Fibroblast of skin of right quadriceps (primary cell): ENCODE measurements at regions not wholly inside any gene's neighbourhood (a gene's known extent, or its start where the extent isn't known, plus 50 kb on each side); places are given as distances from the start of the nearest gene placed in this dataset.
"Not testable (repeated sequence)": the region's sequence is repeated elsewhere in the genome, so short reads cannot be mapped to it uniquely, and the experiment has no call there.

ENCODE experiments used
- DNase-seq: peaks from one replicate; pipeline ENCODE4 v3.0.0-alpha.2; 2013

GRCh38 chr18:5830902-5831301, 64.4 kb downstream of the TMEM200C start:
- not testable (repeated sequence) for DNase-seq

DNA sequence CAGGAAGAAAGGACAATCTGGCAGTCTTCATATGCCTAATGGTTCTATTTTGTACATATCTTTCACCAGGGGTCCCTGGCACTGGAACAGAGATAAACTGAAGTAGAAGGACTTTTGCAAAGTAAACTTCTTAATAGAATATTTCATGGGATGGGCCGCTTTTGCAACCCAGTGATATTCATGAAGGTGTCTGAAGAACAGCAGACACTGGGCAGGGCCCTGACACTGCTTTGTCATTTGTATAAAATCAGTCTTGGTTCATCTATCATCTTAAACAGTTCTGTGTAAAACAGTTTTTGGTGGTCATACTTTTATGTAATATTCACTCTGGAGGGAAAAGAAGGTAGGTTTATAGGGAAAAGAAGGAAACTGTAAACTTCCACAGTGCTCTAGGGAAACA, 66.4 kb downstream of the TMEM200C start:
- no peak for DNase-seq

DNA sequence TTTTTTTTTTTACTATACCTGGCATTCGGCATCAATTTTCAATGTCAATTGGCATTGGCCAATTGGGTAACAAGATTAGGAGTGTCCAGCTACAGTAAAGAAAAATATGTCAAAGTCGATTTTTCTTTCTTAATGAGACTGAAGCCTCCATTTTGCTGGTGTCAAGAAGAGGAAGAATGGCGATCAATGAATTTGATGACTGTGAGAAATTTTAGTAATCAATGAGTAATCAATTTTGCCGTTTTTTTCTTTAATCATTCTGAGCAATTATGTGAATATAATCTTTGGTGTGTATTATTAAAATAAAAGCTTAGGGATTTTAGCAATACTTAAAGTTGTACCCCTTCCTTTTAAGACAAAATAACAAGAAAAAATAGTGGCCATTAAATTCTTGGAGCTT, 69.7 kb downstream of the TMEM200C start:
- no peak for DNase-seq

- no peak for DNase-seq
Observed at GRCh38 chr18:5824370-5824984, 70.8 kb downstream of the TMEM200C start.

DNA sequence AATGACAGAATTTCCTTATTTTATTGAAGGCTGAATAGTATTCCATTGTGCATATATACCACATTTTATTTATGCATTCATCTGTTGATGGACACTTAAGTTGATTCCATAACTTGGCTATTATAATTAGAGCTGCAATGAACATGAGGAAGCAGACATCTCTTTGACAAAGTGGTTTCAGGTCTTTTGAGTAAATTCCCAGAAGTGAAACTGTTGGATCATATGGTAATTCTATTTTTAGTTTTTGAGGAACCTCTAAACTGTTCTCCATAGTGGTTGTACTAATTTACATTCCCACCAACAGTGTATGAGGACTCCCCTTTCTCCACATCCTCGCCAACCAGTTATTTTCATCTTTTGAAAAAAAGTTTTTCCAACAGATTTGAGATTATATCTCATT, 77.5 kb downstream of the TMEM200C start:
- no peak for DNase-seq

GRCh38 chr18:5806860-5807259, 88.5 kb downstream of the TMEM200C start:
- DNase-seq: no peak

- no peak for DNase-seq
Observed at GRCh38 chr18:5787936-5788335, 107.4 kb downstream of the TMEM200C start.

DNA sequence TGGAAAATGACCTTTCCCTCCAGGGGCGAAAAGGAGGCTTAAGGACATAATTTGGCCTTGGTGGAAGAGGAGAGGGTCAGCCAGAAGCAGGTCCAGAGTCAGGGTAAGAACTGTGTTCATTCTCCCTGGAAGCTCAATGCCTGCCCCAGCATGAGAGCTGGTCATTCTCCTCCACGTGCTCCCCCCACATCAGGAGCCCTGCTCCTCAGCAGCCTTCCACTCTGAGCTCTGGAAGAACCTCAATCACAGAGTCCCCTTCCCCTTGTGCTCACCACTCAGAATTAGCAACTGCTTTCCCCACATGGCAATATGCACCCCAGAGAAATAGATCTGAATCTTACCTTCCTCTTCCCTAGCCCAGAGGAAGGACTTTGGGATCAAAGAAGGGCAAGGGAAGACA, 115.4 kb downstream of the TMEM200C start:
- no peak for DNase-seq

DNA sequence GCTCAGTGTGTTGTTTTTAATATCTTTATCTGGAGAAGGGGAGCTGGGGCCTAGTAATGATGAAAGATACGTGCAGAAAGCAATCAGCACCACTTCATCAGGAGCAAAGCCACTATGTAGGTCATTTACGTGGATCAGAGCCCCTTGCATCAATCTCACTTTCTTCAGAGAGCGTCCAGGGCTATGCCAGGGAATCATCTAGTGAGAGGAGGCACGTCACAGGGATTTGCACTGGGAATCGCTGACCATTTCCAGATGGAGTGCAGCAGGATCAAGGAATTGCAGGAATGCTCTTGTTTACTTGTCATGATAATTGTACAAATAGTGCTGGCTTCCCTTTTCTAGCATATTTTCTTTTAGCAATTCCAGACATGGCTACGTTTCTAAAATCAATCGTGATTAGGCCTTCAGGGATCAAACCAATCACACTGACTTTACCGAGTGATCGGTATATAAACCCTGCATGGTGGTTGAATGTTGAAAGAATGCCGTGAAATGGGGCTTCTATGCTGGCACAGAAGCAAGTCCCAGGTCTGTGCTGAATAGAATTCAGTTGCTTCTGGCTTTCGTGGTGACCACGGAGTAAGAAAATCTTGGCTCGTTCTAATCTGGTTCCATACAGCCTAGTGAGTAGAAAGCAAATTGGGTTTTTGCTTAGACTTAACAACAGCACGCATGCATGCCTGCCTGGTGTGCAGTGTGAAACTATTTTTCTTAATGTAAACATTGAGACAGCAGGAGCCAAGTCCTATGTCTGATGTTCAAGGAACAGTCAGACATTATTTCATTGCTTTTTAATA, 122.8 kb downstream of the TMEM200C start:
- DNase-seq: peak; percentile 33

- peak; percentile 30 for DNase-seq
Observed at GRCh38 chr18:5771343-5771742, 124.0 kb downstream of the TMEM200C start.

- no peak for DNase-seq
Observed at GRCh38 chr18:5770176-5770575, 125.1 kb downstream of the TMEM200C start.

GRCh38 chr18:5768454-5768853, 126.9 kb downstream of the TMEM200C start:
- no peak for DNase-seq

DNA sequence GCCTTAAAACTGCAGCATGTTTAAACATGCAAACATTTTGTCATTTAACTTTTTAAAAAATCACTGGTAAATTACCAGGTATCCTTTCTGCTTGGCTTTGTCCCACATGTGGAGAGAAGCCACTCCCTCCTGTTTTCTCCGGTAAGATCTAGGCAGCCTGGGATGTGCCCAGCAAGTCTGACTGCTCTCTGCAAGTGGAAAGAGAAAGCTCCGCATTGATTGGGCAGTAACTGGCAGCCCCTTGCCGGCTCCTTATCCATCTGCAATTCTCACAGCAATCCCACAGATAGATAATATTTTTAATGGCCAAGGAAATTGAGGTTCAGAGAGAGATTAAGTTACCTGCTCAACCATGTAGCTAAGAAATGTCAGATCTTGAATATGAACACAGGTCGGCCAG, 136.1 kb downstream of the TMEM200C start:
- DNase-seq: no peak

DNA sequence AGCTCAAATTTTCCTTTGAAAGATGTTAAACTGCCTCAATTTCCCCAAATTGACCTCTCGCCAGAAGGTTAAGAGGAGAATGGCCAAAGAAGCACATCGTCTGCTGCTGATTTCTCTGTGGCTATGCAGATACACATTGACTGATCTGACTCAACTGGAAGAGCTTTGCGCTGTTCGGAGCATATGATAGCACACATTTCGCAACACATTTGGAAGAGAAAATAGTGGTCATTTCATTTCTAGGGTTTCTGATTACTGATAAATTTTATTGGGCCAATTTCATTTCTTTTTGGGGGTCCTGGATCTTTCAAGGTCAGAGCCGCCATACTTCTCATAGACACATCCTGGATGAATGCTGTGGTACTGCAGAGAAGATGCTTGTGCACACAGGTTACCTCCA, 138.5 kb downstream of the TMEM200C start:
- DNase-seq: no peak

GRCh38 chr18:5747678-5748077, 147.6 kb downstream of the TMEM200C start:
- DNase-seq: no peak

DNA sequence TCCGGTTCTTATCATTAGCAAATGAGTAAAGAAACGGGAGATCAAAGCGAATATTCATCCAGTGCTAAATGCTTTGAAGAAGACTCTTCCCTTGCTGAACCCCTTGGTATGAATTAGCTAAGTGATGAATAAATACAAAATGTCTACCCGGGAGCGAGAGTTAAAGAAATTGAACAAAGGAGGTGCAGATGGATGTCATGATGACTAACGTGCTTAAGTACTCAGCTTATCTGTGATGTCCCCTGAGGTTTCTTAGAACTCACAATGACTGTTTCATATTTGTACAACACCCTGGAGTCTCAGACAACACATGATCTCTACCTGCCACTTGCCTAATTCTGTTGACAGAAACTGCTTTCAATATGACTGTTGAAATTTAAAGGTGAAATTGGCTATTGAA, 148.5 kb downstream of the TMEM200C start:
- no peak for DNase-seq

DNA sequence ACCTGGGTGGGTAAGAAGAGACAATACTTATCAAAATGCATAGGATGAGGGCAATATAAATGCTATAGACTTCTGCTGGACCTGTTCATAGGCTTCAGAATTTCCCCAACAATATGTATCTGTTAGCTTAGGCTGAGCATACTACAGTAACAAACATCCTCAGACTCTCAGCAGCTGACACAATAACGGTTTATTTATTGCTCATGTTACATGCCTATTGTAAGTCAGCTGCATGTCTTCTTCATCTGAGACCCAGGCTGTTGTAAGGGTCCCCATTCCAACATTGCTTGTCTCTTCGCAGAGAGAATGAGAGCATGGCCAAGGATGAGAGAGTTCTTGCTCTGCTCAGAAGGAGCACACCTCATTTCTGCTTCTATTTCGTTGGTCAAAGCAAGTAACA, 150.7 kb downstream of the TMEM200C start:
- DNase-seq: no peak

DNA sequence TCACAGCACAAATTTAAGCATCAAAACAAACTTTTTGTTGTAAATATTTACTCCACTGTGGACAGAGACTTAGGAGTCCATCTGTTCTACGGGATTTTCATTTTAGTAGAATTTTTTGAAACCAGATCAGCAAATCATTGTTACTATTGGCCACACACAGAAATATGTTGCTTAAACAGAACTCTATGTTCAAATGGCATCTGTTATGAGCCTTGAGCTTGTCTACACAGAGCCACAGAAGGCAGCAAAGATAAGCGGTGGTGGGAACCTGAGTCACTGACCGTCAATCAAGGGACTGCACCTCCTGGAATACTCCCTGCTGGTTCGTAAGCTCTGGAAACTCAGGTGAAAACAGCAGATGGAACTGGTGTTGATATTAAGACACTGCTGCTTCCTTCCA, 156.8 kb downstream of the TMEM200C start:
- DNase-seq: no peak

- DNase-seq: no peak
Observed at GRCh38 chr18:5732318-5732717, 163.0 kb downstream of the TMEM200C start.

- DNase-seq: no peak
Observed at GRCh38 chr18:5729983-5730699, 165.2 kb downstream of the TMEM200C start.

- DNase-seq: no peak
Observed at GRCh38 chr18:5728531-5728930, 166.8 kb downstream of the TMEM200C start.

- no peak for DNase-seq
Observed at GRCh38 chr18:5726011-5726410, 169.3 kb downstream of the TMEM200C start.

DNA sequence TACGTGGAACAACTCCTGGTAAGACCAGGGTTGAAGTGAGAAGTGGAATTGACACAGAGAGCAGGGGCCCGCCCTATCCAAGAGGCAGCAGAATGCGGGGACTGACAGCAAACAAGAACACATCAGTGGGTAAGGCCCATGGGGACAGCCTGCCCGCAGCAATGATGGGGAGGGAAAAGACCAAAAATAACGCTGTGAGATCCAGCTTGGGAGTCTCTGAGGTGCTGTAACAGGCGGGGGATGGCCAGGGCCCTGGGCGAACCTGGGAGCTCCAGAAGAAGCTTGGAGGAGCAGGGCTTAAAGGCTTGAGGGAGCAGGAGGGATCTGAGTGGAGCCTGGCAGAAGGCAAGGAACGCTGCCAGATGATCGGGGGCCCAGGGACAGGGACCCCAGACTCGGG, 173.4 kb downstream of the TMEM200C start:
- DNase-seq: no peak

DNA sequence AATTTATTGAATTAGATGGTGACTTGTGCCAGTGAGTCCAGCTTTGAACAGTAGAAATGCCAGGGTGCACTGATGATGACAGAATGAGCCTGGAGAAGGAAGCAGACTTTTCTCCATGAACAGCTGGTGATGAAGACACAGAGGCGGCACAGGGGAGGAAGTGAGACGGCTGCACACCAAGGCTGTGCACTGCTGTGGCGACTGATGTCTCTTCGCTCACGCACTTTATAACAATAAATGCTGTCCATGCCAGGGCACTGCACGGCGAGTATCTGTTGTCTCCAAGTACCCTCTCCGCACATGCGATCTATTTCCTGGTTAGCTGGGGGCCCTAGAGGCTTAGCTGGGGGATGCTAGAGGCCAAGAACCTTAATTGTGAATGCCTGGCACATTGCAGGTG, 175.2 kb downstream of the TMEM200C start:
- DNase-seq: no peak
